K562 (cell line): ENCODE measurements at regions not wholly inside any gene's neighbourhood (a gene's known extent, or its start where the extent isn't known, plus 50 kb on each side); places are given as distances from the start of the nearest gene placed in this dataset.

ENCODE experiments used
- ATAC-seq: fragments of 200-7000 bp; cut with Tn5 transposase; 3 replicates; pipeline ENCODE4 v1.9.1; 2020; ENCODE audit warnings: moderate library complexity
- BruUV-seq: library from RNA; stranded (reverse); fragments of 400-500 nt; replicated peaks from 2 replicates; lab custom pipeline; 2021; lab: Mats Ljungman, UMichigan
- CTCF ChIA-PET: fragments of 300-600 bp; formaldehyde crosslinking; extraction: SDS; loops from one replicate; lab custom pipeline; 2021; ENCODE audit warnings: low intra/inter-chr PET ratio; lab: Yijun Ruan, JAX
- POLR2A ChIA-PET: fragments of 300-600, 350-650 bp; sonication (Branson Sonifier 250); formaldehyde crosslinking; extraction: SDS; loops from one replicate; lab custom pipeline; 2021; ENCODE audit warnings: antibody characterized with exemption, inconsistent platforms; lab: Yijun Ruan, JAX
- DNase-seq, 4 experiments: peaks; one replicate each; pipeline versions ENCODE4 v3.0.0 to v3.0.0-alpha.2; 2011 to 2018; ENCODE audit warnings: low spot score in 3 of 4, mixed read lengths in 3 of 4; ENCODE audit errors: extremely low read depth in 1 of 4
- FAIRE-seq: peaks from 2 replicates; lab custom pipeline; 2011; peaks lifted over from hg19 to GRCh38; lab: Jason Lieb, UNC
- H2AFZ ChIP-seq: 2 replicates; pipeline ENCODE4 v1.6.0; 2011; ENCODE audit warnings: low read depth, low read length, control low read depth, inconsistent platforms
- H3K27ac ChIP-seq: fragments of 200-600 bp; 3 replicates; pipeline ENCODE4 v1.8.0; 2011; ENCODE audit warnings: low read depth, mild to moderate bottlenecking, control low read depth, inconsistent platforms, low read length, moderate library complexity, mixed read lengths; ENCODE audit errors: extremely low read depth
- H3K27me3 ChIP-seq, 2 experiments: fragments of 300-600 bp in 1 of 2; 2 replicates in 1 of 2; 3 replicates in 1 of 2; pipeline versions ENCODE4 v1.6.0 to v1.8.0; 2011; ENCODE audit warnings: inconsistent platforms in 2 of 2, low read length in 2 of 2, mild to moderate bottlenecking in 1 of 2, mixed read lengths in 1 of 2, moderate library complexity in 1 of 2; ENCODE audit not compliant: control insufficient read depth in 2 of 2, insufficient read depth in 2 of 2
- H3K36me3 ChIP-seq: fragments of 300-600 bp; 3 replicates; pipeline ENCODE4 v1.8.0; 2011; ENCODE audit warnings: mild to moderate bottlenecking, low read length, inconsistent platforms; ENCODE audit not compliant: control insufficient read depth, insufficient read depth
- H3K4me1 ChIP-seq, 2 experiments: fragments of 200-600 bp in 1 of 2; replicated peaks in 1 of 2; 2 replicates in 1 of 2; 3 replicates in 1 of 2; pipeline versions ENCODE4 v1.5.1 to v1.8.0; 2011; ENCODE audit warnings: inconsistent platforms in 2 of 2, low read length in 2 of 2, mild to moderate bottlenecking in 1 of 2, mixed read lengths in 1 of 2, moderate library complexity in 1 of 2; ENCODE audit not compliant: control insufficient read depth in 2 of 2, insufficient read depth in 2 of 2
- H3K4me2 ChIP-seq: 2 replicates; pipeline ENCODE4 v1.6.1; 2011; ENCODE audit warnings: low read length, control low read depth, inconsistent platforms, mixed read lengths; ENCODE audit not compliant: insufficient read depth
- H3K4me3 ChIP-seq: fragments of 200-600 bp; sonication (generic), shearing (Covaris generic); 2 replicates; pipeline ENCODE4 v1.5.1; 2016; ENCODE audit warnings: control low read depth, inconsistent platforms
- H3K79me2 ChIP-seq: fragments of 200-600 bp; 3 replicates; pipeline ENCODE4 v1.8.0; 2011; ENCODE audit warnings: low read length, inconsistent platforms; ENCODE audit not compliant: control insufficient read depth, insufficient read depth
- H3K9ac ChIP-seq, 2 experiments: 2 replicates each; pipeline versions ENCODE4 v1.6.0 to v1.6.1; 2011; ENCODE audit warnings: low read depth in 2 of 2, low read length in 2 of 2, control low read depth in 1 of 2, inconsistent platforms in 1 of 2, mild to moderate bottlenecking in 1 of 2, mixed read lengths in 1 of 2; ENCODE audit not compliant: insufficient read depth in 1 of 2
- H3K9me1 ChIP-seq: one replicate; pipeline ENCODE4 v1.6.0; 2011; ENCODE audit warnings: inconsistent platforms, mild to moderate bottlenecking, low read length, moderate library complexity; ENCODE audit not compliant: control insufficient read depth, insufficient read depth
- H3K9me3 ChIP-seq: replicated peaks from 2 replicates; pipeline ENCODE4 v1.5.1; 2011; ENCODE audit warnings: low read depth, low read length, inconsistent platforms; ENCODE audit not compliant: control insufficient read depth, insufficient read depth
- H4K20me1 ChIP-seq: replicated peaks from 2 replicates; pipeline ENCODE4 v1.6.1; 2011; ENCODE audit warnings: low read length, inconsistent platforms, mixed read lengths; ENCODE audit not compliant: control insufficient read depth, insufficient read depth
- AFF4 ChIP-seq: sonication (generic); formaldehyde crosslinking; IDR thresholded peaks from 2 replicates; pipeline ENCODE4 v1.8.0; 2023; ENCODE audit warnings: mild to moderate bottlenecking, missing genetic modification reagents
- ARID3A ChIP-seq: IDR thresholded peaks from 2 replicates; pipeline ENCODE4 v1.6.1; 2012; ENCODE audit warnings: low read depth, low read length, improper control_type of control experiment, borderline replicate concordance
- E2F1 ChIP-seq: sonication (generic); formaldehyde crosslinking; IDR thresholded peaks from 2 replicates; pipeline ENCODE4 v1.8.1; 2023; ENCODE audit warnings: mild to moderate bottlenecking, missing genetic modification reagents, moderate library complexity
- IFI16 ChIP-seq: fragments of 250-450 bp; sonication (Bioruptor Pico); IDR thresholded peaks from 2 replicates; pipeline ENCODE4 v2.1.2; 2022; ENCODE audit warnings: mild to moderate bottlenecking, inconsistent platforms
- KDM2B ChIP-seq: fragments of 250-450 bp; sonication (Bioruptor Pico); IDR thresholded peaks from 2 replicates; pipeline ENCODE4 v1.8.0; 2021; ENCODE audit warnings: mild to moderate bottlenecking, moderate library complexity
- MBD1 ChIP-seq: fragments of 250-450 bp; sonication (Bioruptor Pico); IDR thresholded peaks from 2 replicates; pipeline ENCODE4 v1.8.0; 2022; ENCODE audit warnings: inconsistent platforms
- POLR3A ChIP-seq: IDR thresholded peaks from 2 replicates; pipeline ENCODE4 v1.6.1; 2011; ENCODE audit warnings: borderline replicate concordance, mild to moderate bottlenecking, moderate library complexity; ENCODE audit not compliant: insufficient read length, insufficient read depth; ENCODE audit errors: extremely low read depth
- POU5F1 ChIP-seq: fragments of 150-350 bp; IDR thresholded peaks from 2 replicates; pipeline ENCODE4 v1.6.1; 2014; ENCODE audit warnings: borderline replicate concordance, low read length, low read depth, mild to moderate bottlenecking; ENCODE audit not compliant: partially characterized antibody
- RNF2 ChIP-seq: sonication (generic); IDR thresholded peaks from 2 replicates; pipeline ENCODE4 v1.6.1; 2016
- ZBTB7A ChIP-seq: IDR thresholded peaks from 2 replicates; pipeline ENCODE4 v1.6.1; 2011; ENCODE audit warnings: low read depth, mild to moderate bottlenecking, low read length, moderate library complexity, borderline replicate concordance; ENCODE audit not compliant: control insufficient read depth
- WGBS: fragments of 100-300 bp; shearing (Covaris generic); methylation state at CpG from one replicate; pipeline ENCODE4 v1.1.6; 2016; ENCODE audit warnings: low coverage, mixed read lengths; ENCODE audit not compliant: insufficient coverage; ENCODE audit errors: missing lambda C conversion rate; 5-methylcytosine and 5-hydroxymethylcytosine counted together
- in situ Hi-C: fragments of 300-500 bp; cut with MboI; formaldehyde crosslinking; loops from 4 replicates; pipeline ENCODE4 v1.15.0; 2018; ENCODE audit warnings: inconsistent platforms, mixed read lengths
- intact Hi-C: fragments of 100-400 bp; cut with micrococcal nuclease; formaldehyde crosslinking; loops from 2 replicates; pipeline ENCODE4 v1.14.2; 2022

GRCh38 chr11:91654686-91655085 lies 569.9 kb upstream of the FAT3 start:
- Histone ChIP-seq H3K9me3 (no peaks in the 10 kb centered on the region), H3K4me1 (no peaks in the 10 kb centered on the region), H2AFZ (no peak overlapping the region), H3K4me3 (no peak overlapping the region), H3K27me3 (no peaks in the 10 kb centered on the region), H3K9ac (no peak overlapping the region), H3K36me3 (no peaks in the 10 kb centered on the region), H3K4me2 (no peak overlapping the region), H4K20me1 (no peaks in the 10 kb centered on the region), H3K9me1 (no peaks in the 10 kb centered on the region), H3K79me2 (no peaks in the 10 kb centered on the region), H3K27ac (no peak overlapping the region)
- ChIA-PET CTCF (no interaction called here), POLR2A (interaction anchor here (1.4 kb wide), 1 partner anchor 9 kb away, joined by 3 read pairs; no protein-coding TSS in a partner anchor)
- in situ Hi-C loops (no loop called here), intact Hi-C loops (no loop called here)
- DNase-seq: no peak
- FAIRE-seq: no peak
- ATAC-seq: no peak
- BruUV-seq: no TSS peak
- WGBS: 0% methylated on average over 2 of the region's 2 CpGs
- TF ChIP-seq POU5F1 (no peak), ZBTB7A (no peak), POLR3A (no peak), MBD1 (no peak), ARID3A (no peak), E2F1 (CRISPR knock-in tag) (no peak), IFI16 (CRISPR knock-in tag) (no peak), AFF4 (CRISPR knock-in tag) (no peak), KDM2B (no peak), RNF2 (no peak)
